HG03025 (cell line): ENCODE measurements at regions not wholly inside any gene's neighbourhood (a gene's known extent, or its start where the extent isn't known, plus 50 kb on each side); places are given as distances from the start of the nearest gene placed in this dataset.
A peak's percentile ranks its signal among the peaks of the same experiment; 100 is the strongest.

ENCODE experiments used
- ATAC-seq: cut with Tn5 transposase; IDR thresholded peaks from one replicate; pipeline ENCODE4 v1.9.1; 2021; ENCODE audit warnings: mild to moderate bottlenecking, moderate library complexity; ENCODE audit not compliant: unreplicated experiment, low FRiP score

DNA sequence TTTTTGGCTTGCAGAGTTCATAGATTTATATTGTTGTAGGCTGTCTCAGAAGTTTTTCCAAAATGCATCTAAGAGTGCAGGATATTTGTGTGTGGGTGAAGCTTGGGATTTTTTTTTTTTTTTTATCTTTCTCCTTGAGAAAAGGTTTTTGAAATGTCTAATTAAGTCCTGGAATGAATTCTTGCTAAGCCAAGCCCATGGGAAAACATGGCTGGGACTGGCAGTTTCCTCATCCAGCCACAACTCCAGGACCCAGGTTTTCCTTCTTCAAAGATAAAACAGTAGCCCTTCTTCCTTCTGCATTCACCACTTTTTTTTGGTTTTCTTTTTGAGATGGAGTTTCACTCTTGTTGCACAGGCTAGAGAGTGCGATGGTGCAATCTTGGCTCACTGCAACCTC, 242.5 kb upstream of the JAG1 start:
- no peak for ATAC-seq

DNA sequence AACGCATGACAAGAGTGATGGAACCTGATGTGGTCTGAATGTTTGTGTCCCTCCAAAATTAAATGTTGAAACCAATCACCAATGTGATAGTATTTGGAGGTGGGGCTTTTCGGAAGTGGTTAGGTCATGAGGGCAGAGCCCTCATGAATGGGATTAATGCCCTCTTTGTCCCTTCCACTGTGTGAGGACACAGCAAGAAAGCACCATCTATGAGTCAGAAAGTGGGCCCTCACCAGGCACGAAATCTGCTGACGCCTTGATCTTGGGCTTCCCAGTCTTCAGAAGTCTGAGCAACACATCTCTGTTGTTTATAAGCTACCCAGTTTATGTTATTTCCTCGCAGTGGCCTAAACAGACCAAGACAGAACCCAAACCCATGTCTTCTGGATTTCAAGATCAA, 244.0 kb upstream of the JAG1 start:
- no peak for ATAC-seq

DNA sequence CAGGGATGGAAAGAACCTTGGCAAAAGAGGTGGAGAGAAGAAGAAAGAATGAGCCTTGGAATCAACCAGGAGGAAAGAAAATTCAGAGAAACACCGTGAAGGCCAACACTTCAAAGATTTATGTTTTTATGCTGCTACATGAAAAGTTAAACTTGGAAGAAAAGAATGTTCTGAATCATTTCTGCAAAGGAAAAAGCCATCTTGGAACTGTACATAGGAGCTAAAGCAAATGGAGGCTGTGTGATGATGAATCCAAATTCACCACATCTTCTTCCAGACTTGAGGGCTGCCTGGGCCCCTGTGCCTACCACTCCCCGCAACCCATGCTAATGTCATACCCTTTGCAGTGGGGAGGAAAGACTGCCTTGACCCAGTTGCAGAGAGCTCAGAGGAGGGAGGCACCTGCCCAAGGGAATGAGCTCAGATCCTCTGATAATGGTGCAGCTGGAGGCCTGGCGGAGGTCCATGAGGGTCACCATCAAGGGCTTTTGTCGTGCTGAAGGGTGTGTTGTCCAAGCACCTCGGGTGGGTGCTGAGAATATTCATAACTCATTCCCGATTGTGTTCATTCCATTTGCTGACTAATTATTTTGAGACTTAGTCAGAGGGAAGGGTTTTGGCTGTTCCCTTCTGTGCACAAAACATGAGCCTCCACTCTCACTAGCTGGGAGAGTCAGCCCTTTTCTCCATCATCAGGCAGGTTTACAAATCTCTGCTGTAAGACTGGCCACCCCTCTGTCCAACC, 245.8 kb upstream of the JAG1 start:
- ATAC-seq: no peak

GRCh38 chr20:10920396-10920795, 246.6 kb upstream of the JAG1 start:
- ATAC-seq: no peak

DNA sequence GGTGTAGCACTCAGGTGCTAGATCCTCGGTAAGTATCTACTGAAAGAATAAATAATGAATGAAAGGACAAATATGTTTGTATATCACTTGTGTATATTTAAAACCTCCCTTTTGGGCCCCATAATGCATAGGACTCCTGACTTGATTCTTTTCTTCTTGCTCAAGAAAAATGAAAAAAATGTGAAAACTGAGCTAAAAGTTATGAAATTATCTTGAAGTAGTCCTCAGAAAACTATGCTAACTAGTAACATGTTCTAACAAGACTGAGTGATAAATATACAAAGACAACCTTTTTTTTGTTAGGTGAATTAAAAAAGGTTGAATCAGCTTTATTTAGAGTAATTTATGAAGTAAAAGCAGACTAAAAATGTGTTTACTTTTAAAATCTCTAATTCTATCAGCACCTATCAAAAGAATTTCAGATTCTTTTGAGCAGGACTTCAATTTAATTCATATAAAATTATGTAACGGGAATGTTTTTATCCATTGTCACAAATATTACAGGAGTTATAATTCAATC, 247.8 kb upstream of the JAG1 start:
- ATAC-seq: no peak

DNA sequence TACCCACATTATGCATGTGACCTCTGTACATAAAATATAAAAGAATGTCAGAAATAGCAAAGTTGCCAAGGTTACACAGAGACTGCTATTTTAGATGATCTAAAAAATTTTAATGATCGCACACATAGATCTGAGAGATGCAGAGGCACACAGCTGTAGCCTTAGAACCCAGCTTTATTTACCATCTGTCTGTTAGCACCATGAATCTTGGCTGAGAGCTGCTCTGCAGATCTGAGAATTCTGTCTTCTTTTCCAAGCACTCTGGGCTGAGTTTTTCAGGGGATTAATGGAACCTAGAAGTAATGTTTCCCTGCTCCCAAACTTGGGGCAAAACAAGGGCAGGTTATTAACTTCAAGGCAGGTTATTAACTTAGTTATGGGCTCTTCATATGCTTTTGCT, 248.7 kb upstream of the JAG1 start:
- ATAC-seq: no peak

GRCh38 chr20:10922941-10923340, 249.1 kb upstream of the JAG1 start:
- ATAC-seq: no peak

- ATAC-seq: no peak
Observed at GRCh38 chr20:10924644-10925201, 250.9 kb upstream of the JAG1 start.

DNA sequence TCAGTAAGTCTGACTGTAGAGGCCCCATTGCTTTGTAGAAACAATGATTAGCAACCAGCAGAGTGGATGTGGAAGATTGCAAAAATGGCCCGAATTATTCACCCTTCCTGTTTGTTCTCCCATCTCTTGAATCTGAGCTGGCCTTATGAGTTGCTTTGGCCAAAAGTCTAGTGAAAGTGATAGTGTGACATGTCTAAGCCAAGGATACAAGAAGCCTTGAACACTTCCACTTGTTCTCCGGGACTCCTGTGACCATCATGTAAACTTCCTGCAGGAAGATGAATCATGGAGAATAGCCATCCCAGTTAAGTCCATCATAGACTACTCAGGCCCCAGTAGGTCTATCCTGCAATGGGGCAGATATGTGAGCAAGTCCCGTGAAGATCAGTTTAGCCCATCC, 252.0 kb upstream of the JAG1 start:
- no peak for ATAC-seq

- no peak for ATAC-seq
Observed at GRCh38 chr20:10927011-10927583, 253.3 kb upstream of the JAG1 start.

GRCh38 chr20:10927936-10928840, 254.4 kb upstream of the JAG1 start:
- no peak for ATAC-seq

DNA sequence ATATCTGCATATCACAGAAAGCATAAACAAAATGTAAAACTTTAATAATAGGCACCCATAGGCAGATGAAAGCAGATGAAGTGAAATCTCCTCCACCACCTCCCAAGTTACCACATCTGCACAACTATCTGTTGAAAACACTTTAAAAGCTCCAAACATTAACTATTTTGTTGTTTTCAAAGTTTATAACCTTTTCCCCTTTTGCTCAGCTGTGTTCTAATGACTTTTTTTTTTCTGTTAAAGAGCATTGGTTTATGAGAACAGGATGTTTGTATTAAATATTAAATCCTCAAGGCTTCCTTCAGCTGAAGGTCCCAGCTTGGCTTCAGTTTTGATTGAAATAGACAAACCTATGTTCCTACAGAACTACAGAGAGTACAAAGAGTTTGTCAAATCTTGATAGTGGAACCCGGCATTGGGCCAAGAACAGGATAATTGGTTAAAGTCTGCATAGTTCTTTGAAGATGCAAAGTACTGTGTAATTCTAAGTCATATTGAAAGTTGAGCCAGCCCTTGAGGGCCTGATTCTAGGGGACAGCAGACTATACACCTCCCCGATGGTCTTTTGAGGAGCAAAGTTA, 255.1 kb upstream of the JAG1 start:
- no peak for ATAC-seq

- ATAC-seq: no peak
Observed at GRCh38 chr20:10935658-10936402, 262.0 kb upstream of the JAG1 start.

- no peak for ATAC-seq
Observed at GRCh38 chr20:10936786-10937185, 263.0 kb upstream of the JAG1 start.

- ATAC-seq: no peak
Observed at GRCh38 chr20:10939331-10939941, 265.6 kb upstream of the JAG1 start.

- ATAC-seq: peak; percentile 95
Observed at GRCh38 chr20:10940941-10941340, 267.1 kb upstream of the JAG1 start.

GRCh38 chr20:10943686-10944265, 270.0 kb upstream of the JAG1 start:
- ATAC-seq: no peak

GRCh38 chr20:10946124-10946880, 272.5 kb upstream of the JAG1 start:
- ATAC-seq: no peak
